Activated CD8-positive, alpha-beta memory T cell treated with anti-CD3 and anti-CD28 coated beads for 1 hour (primary cell): ENCODE measurements at regions not wholly inside any gene's neighbourhood (a gene's known extent, or its start where the extent isn't known, plus 50 kb on each side); places are given as distances from the start of the nearest gene placed in this dataset.

Experiments
- DNase-seq, 2 donors: peaks; one replicate each; pipeline ENCODE4 v3.0.0-alpha.2; 2020; ENCODE audit warnings: low read depth in 1 of 2; ENCODE audit errors: extremely low read depth in 1 of 2

DNA sequence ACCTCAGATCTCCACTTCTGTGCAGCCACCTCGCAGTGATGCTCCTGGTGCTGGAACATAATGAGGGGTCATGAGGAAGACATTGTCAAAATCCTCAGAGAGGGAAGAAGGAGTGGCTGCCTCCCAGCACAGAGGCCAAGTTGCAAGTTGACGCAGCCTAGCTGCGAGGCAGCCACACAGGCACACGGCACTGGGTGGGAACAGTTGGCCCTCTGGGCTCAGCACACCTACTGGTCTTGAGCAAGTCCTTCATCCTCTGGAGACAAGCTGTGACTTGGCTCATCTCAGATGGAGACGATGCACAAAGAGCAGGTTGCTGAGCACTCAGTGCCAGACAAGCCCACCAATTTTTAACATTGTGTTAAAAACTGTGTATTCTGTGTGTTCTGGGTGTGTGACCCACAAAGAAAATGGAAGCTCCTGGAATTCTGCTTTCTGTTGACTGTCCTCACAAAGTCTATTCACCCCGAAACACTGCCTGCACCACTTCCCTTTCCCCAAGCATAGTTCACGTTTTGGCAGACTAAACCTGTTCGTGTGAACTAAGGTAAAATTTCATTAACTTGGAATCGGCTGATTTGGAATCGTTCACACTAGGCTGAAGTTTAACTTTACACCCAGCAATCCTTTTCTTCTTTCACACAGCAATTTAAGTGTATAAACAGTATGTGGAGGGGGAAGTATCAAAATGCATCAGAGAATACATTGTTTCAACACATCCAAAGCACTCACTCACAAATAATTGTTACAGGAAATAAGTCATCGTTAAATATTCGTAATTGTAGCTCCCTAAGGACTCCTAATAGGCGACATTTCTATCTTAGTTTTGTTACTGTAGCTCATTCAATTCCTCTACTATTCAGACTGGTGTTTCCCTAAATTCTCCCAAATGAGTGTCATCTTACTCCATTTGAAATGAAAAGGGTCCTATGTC is 266.6 kb upstream of the ID2 start:
- no peak for DNase-seq

DNA sequence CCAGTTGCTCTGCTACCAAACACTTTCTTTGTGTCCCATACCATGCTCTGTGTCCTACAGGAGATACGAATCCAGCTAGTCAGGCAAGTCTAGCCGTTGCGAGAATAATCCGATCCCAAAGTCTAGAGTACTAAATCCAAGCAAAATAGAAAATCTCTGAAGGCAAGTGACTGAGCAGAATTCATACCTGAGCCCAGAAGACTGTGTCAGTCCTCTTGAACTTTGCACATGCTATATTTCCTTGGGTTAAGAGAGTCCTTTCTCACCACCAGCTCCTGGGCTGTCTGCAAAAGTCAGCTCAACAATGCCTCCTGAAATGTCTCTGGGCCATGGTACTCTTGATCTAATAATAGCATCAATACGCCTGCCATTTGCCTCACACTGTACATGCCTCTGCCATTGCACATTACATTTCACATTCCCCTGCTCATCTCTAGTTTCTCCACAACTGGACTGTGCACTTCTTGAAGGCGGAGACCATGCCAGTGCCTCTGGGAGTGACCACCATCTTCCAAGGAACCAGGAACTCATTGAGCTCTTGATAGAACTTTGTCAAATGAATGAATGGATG is 265.8 kb upstream of the ID2 start:
- DNase-seq, result no peak

DNA sequence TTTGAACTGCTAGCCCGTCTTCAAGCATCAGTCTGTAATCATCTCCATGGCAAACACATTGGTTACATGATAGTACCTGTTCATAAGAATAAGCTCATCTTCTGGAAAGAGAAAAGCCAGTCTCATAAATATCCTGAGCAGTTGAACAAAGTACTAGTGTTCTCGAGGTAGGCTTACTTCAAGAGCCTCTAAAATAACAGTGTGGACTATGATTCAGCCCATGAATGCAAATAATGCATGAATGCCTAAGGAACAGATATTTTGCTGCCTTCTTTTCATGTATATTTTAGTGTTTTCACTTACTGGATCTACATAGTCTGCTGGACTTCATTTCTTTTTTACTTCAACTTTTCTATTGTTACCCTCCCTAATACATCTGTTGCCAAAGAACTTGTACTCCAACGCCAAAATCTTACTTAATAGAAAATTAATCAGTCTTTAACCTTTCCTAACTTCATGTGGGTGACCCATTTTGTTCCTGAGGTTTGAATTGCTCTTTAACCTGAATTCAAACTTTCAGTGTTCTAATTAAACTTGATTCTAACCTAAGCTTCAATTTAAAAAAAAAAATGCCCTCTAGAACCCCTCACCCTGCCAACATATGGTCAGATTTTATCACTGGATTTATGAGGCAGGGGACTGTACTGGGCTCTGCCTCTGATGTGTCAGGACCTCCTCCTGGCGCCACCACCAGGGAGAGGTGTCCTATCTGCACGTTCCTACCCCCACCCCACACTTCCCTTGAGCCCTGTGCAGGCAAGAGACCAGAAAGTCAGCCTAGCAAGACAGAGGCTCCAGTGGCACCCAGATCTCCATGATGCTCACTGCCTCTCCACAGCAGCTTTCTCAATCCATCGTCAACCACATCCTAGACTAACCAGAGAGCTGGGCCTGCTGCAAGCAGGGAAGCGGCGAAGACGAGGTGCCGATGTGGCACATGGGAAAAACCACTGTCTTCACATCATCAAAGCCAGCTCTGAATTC is 264.7 kb upstream of the ID2 start:
- DNase-seq, result no peak

DNA sequence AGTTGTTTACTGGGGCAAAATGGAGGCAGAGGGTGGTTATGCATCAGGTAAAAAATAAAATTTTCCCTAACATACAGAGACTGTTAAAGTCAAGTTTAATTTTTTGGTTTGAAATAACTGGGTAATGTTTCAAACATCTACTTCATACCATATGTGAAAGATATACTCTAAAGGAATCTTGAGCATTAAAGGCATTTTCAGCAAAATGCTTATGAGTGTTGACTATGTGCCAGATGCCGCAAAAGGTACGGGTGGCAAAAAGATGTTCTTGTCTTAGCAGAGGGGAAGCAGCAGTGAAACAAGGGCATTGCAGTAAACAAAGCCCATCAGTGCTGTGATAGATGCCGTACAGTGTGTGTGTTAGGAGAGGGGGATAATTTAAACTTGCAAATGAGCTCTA is 263.1 kb upstream of the ID2 start:
- DNase-seq, result no peak

DNA sequence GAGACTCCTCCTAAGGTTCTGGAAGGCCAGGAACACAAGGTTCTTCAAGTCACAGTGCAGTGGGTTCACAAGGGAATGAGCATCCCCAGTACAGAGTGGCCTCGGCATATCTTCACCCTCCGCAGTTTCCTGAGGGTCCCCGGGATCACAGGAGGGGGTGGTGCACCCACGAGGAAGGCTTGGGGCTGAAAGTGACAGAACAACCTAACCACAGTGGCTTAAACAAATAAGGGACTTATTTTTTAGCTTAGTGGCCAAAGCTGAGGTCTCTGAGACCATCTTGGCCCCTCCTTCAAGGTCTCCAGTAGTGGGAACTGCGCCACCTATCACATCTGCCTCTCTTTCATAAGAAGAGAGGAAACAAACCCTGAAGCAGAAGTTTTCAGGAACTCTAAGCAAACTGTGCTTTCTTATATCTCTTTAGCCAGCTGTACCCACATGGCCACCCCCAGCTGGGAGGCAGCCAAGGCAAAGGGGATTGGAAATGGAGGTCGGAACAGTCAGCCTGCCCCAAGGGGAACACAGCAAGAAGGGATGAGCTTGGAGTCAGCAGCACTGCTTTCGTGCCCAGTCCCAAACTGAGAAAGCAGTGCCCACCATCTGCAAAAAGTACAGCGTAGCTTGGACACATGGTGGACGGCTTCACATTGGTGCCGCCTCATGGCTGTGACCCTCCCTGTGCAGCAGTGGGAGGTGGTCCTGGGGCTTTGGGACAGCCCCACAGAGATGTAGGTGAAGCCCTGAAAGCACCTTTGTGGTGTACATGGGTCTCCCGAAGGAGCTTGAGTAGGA is 260.0 kb upstream of the ID2 start:
- DNase-seq, result no peak

DNA sequence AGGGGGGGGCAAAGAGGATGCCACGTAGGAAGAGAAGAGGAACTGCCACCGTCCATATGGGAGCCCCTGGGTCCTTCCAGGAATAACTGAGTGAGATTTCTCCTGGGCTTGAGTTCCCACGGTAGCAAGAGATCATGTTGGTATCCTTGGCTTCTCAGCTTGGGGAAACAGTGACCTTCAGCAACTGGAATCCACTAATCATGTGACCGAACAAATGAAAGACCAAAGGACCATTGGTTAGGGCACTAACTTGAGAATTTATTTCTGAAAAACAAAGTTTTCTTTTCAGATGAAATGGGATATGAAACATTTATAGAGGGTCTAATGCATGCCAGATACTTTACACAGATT is 259.4 kb upstream of the ID2 start:
- DNase-seq, result no peak

DNA sequence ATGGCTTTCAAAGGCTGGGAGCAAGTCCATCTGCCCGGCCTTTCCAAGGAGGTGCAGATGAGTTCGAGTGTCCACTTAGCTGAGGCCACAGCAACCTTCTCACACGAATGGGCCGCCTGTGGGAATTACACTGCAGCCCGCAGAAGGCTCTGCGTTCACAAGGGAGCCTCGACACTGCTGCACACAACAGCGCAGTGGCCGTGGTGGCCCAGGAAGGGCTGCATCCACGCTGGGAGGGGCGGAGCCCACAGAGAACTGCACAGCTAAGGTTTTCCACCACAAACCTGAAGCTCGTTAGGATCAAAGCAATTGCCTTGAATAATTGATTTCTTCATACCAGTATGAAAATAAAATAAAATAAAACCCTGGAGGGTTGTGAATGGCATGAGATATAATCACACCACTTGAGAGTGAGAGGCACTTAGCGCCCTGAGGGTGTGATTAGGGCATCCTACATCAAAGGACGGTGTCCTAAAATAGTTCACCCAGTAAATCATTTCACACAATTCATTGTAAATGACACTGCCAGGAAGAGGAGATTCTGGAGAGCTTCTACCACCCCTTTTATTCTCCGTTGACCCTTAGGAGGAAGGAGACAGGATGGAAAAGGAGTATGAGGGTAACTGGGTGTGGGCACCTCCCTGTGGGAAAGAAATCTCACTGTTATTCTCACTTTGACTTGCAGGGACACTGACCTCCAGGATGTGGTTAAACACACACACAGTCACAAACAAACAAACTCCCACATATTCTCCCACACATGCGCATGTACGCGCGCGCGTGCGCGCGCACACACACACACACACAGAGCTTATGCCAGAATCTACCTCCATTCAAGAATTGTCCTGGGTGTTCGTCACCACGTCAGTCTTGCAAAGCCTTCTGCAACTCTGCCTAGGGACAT is 256.6 kb upstream of the ID2 start:
- peak in 1 of 2 donors; percentile 20 for DNase-seq

DNA sequence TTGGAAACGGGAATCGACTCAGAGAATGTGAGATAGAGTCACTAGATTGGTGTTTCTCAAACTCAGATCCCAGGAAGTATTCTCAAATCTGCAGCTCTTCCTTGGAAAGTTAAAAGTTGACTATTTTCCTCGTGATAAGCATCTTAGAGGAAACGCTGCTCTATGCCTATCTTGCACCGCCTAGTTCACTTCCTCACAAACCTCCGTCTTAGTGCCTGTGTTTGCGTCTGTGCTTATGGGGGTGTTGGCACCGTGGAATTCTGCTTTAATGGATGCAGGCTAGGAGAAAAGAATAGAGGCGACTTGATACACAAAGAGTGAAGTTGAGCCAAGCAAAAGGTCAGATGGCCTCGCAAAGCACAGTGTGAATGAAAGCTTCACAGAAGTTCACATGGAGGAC is 255.3 kb upstream of the ID2 start:
- no peak for DNase-seq

DNA sequence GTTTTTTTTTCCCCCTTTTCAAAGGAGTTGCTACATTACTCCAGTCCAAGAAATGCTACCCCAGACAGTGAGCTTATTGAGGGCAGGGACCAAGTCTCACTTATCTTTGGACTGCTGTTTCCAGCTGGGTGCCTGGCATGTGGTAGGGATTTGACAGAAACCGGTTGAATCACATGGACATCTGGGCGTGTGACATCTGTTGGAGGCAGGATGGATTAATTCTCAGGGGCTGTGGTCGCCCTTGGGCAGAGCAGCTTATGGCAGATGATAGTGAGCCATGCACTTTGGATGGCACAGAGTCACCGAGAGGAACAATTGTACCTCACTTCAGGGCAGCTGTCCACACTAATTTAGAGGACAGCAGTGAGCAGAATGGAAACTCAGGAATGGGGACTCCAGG is 254.6 kb upstream of the ID2 start:
- no peak for DNase-seq

DNA sequence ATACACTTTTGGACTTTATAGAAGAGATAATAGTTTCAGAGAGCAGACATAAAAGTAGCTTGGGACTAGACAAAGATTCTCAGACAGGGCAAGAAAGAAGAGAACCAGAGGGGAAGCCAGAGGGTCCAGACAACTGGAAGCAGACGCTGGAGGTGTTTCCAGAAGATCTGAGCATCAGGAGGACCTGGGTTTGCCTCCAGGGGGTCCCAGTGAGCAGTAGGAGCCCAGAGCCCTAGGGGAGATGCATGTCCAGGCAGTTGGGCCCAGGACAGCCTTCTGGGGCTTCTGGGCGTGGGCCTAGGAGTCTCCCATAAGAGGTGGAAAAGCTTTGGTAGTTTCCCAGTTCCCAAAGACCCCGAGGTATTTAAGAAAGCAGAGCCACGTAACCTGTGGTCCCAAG is 251.2 kb upstream of the ID2 start:
- no peak for DNase-seq

DNA sequence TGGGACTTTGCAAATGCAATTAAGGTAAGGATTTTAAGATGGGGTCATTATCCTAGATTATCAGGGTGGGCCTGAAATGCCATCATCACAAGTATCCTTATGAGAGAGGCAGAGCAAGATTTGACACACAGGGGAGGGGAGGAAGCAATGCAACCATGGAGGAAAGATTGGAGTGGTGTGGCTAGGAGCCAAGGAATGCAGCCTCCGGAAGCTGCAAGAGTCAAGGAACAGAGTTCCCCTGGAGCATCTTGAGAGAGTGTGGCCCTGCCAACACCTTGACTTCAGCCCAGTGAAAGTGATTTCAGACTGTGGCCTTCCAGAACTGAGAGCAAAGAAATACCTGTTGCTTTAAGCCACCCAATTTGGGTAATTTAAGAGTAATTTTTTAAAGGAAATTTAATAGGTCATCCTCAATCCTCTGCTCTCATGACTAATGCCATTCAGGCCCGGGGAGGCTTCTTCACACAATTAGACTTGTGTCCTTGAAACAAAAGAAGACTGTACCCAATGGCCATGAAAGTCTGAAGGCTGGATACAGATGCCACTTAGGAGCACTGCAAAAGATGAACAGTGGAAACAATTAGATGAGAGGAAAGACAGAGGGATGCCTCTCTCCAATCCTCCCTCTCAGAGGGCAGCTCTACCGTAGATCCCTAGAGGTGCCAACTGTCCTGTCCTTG is 250.3 kb upstream of the ID2 start:
- no peak for DNase-seq

DNA sequence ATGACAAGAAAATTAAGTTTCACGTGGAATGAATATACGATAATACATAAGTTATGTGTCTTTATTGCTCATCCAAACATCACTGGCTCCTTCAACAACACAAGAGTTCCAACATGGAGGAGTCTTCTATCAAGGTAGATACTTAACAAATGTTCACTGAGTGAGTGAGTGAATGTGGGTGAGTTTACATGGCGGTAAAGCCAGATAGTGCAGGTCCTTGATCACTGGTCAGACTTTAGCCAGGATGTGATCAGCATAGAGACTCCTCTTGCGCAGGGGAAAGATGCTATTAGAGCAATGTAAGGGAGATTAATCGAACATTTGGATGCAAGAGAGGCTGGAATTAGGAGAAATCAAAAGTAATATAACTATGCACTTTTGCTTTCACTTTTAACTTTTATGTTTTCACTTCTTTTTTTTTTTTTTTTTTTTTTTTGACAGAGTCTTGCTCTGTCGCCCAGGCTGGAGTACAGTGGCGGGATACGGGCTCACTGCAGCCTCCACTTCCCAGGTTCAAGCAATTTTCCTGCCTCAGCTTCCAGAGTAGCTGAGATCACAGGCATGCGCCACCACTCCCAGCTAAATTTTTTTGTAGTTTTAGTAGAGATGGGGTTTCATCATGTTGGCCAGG is 249.0 kb upstream of the ID2 start:
- no peak for DNase-seq

DNA sequence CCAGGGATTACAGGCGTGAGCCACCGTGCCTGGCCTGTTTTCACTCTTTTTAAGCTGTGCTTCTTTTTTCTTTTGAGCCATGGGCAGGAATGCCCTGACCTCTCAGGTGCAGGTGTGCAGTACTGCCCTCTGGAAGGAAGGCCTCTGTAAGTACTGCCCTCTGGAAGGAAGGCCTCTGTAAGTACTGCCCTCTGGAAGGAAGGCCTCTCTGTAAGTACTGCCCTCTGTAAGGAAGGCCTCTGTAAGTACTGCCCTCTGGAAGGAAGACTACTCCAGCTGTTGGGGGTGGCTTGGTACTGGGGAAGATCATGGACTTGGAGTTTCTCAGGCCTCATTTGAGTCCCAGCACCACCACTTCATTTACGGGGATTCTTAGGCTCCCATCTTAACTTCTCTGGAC is 248.5 kb upstream of the ID2 start:
- DNase-seq, result no peak

DNA sequence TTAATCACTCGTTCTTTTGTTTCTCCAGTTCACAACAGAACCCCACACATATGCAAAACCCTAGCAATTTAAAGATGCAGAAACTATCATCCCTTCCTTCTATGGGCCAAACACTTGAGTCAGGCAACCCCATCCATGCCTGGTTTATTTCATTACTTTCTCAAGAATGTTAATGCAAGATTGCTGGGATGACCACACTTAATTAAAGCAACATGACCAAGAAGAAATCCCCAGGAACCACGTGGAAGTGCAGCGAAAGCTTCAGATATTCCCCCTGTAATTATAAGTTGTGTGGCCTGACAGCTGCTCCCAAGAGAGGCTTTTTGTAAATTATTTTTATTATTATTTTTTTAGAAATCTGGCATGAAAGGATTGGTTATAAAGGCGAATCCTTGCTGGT is 246.2 kb upstream of the ID2 start:
- DNase-seq, result no peak

DNA sequence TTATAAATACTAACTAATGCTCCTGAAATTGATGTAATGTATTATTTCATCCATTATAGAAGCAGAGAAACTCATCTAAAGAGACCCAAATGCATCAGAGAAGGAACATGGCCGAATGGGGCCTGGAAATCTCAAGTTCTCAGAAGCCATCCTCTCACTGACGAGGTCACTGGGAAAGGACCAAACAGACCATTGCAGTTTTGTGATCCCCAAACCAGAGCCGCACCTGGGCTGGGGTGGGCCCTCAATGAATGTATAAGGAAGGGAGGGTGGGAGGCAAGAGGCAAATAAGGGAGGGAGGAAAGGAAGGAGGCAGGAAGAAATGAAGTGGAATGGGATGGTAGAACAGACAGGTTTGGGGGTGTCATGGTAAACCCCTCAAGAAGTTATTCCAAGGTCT is 245.3 kb upstream of the ID2 start:
- no peak for DNase-seq

DNA sequence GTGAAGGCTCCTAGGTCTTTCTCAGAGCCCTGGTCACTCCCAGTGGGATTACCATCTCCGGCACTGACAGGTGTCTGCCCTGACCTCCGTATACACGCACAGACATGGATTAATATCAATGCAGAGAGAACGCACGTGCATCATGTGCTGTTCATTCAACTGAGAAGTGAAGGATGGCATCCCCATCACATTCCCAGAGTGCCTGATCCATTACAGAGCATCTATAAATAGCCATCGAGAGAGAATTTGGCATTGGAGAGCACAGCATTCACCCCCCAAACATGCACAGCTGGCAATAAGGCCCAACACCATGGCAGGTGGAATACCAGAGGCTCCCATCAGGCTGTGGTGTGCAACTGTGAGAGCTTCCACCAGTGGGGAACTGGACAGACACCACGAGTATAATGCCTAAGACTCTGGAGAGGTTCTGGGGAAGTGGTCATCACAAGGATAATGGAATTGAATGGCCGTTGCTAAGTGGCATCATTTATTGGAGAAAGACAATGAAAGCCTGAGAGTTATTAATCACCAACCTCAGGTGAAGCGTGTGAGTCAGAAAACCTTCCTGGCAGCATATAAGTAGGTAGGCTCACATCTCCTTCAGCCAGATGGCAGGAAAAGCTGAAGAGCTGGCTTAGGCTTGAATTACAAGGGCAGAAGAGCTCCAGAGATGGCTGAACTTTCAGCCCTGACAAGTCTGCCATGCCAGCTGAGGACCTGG is 244.5 kb upstream of the ID2 start:
- no peak for DNase-seq

DNA sequence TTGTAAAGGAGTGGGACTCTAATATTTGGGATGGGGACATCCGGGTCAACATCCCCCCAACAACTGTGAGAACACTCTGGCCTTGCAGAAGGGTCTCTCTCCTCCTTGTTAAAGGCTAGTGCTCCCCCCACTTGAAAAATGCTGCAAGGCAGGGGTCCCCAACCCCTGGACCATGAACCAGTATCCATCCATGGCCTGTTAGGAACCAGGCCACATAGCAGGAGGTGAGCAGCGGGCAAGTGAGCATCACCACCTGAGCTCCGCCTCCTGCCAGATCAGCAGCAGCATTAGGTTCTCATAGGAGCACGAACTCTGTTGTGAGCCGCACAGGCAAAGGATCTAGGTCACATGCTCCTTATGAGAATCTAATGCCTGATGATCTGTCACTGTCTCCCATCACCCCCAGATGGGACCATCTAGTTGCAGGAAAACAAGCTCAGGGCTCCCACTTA is 243.9 kb upstream of the ID2 start:
- DNase-seq, result no peak

DNA sequence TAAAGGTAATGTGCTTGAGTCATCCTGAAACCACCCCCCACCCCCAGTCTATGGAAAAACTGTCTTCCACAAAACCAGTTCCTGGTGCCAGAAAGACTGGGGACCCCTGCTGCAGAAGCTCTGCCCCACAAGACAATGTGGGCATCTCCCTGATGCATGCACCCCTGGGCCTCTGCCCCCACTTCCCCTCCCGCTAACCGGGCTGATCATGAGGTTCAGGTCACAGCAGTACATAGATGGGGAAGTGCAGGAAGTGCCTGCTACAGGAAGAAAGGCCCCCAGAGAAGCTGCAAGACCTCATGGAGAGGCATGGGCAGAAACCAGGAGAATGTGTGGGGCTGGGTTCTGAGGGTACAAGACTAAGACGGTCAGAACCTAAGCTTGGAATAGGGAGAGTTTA is 243.4 kb upstream of the ID2 start:
- DNase-seq, result no peak
